CD4-positive, alpha-beta T cell treated with Interleukin-21 for 1 hour (primary cell): ENCODE measurements at regions not wholly inside any gene's neighbourhood (a gene's known extent, or its start where the extent isn't known, plus 50 kb on each side); places are given as distances from the start of the nearest gene placed in this dataset.
"Not testable (repeated sequence)": the region's sequence is repeated elsewhere in the genome, so short reads cannot be mapped to it uniquely, and the experiment has no call there.

Source experiments
- DNase-seq: peaks from one replicate; pipeline ENCODE4 v3.0.0-alpha.2; 2020

GRCh38 chr9:106728860-106729259, 134.1 kb upstream of the ZNF462 start:
- no peak for DNase-seq

GRCh38 chr9:106731910-106732309, 131.1 kb upstream of the ZNF462 start:
- no peak for DNase-seq

- DNase-seq, result no peak
Observed at GRCh38 chr9:106733828-106734380, 129.1 kb upstream of the ZNF462 start.

GRCh38 chr9:106737516-106737915, 125.5 kb upstream of the ZNF462 start:
- no peak for DNase-seq

GRCh38 chr9:106738109-106738508, 124.9 kb upstream of the ZNF462 start:
- no peak for DNase-seq

- DNase-seq, result no peak
Observed at GRCh38 chr9:106745457-106745856, 117.5 kb upstream of the ZNF462 start.

GRCh38 chr9:106745876-106746275, 117.1 kb upstream of the ZNF462 start:
- no peak for DNase-seq

GRCh38 chr9:106751681-106752080, 111.3 kb upstream of the ZNF462 start:
- DNase-seq, result no peak

GRCh38 chr9:106752581-106752980, 110.4 kb upstream of the ZNF462 start:
- DNase-seq, result no peak

GRCh38 chr9:106753155-106753671, 109.8 kb upstream of the ZNF462 start:
- DNase-seq, result no peak

GRCh38 chr9:106755736-106756135, 107.2 kb upstream of the ZNF462 start:
- no peak for DNase-seq

GRCh38 chr9:106757514-106757913, 105.5 kb upstream of the ZNF462 start:
- no peak for DNase-seq

GRCh38 chr9:106758911-106759310, 104.1 kb upstream of the ZNF462 start:
- no peak for DNase-seq

GRCh38 chr9:106761493-106761892, 101.5 kb upstream of the ZNF462 start:
- DNase-seq, result no peak

GRCh38 chr9:106766616-106767015, 96.3 kb upstream of the ZNF462 start:
- DNase-seq, result no peak

- DNase-seq, result no peak
Observed at GRCh38 chr9:106769331-106769730, 93.6 kb upstream of the ZNF462 start.

- DNase-seq, result no peak
Observed at GRCh38 chr9:106771608-106772007, 91.4 kb upstream of the ZNF462 start.

- DNase-seq, result no peak
Observed at GRCh38 chr9:106772523-106773290, 90.3 kb upstream of the ZNF462 start.

GRCh38 chr9:106773750-106774149, 89.2 kb upstream of the ZNF462 start:
- DNase-seq, result no peak

- DNase-seq, result no peak
Observed at GRCh38 chr9:106775960-106776359, 87.0 kb upstream of the ZNF462 start.

GRCh38 chr9:106779796-106780195, 83.2 kb upstream of the ZNF462 start:
- DNase-seq, result no peak

GRCh38 chr9:106783121-106783520, 79.8 kb upstream of the ZNF462 start:
- no peak for DNase-seq

GRCh38 chr9:106784076-106784475, 78.9 kb upstream of the ZNF462 start:
- DNase-seq, result no peak

- DNase-seq, result no peak
Observed at GRCh38 chr9:106785200-106785599, 77.8 kb upstream of the ZNF462 start.

GRCh38 chr9:106788021-106788420, 74.9 kb upstream of the ZNF462 start:
- not testable (repeated sequence) for DNase-seq
